ENCODE measurements at regions not wholly inside any gene's neighbourhood (a gene's known extent, or its start where the extent isn't known, plus 50 kb on each side); places are given as distances from the start of the nearest gene placed in this dataset.

- DNase-seq: no peak
- H3K36me3 ChIP-seq (ENCODE audit: control insufficient read depth, insufficient read depth, low read length): no peaks in the 10 kb centered on the region
- H3K27ac ChIP-seq (ENCODE audit: insufficient read depth, low read length, poor library complexity, severe bottlenecking): no peak overlapping the region
- no peak overlapping the region for H3K4me3 ChIP-seq (ENCODE audit: insufficient read depth, low read depth, low read length, poor library complexity, severe bottlenecking)
- no peaks in the 10 kb centered on the region for H3K4me1 ChIP-seq (ENCODE audit: control insufficient read depth, insufficient read depth, low read length, poor library complexity, severe bottlenecking)
- no peaks in the 10 kb centered on the region for H3K27me3 ChIP-seq (replicated peaks; ENCODE audit: control insufficient read depth, insufficient read depth, low read length, poor library complexity, severe bottlenecking)
- H3K9me3 ChIP-seq (ENCODE audit: control insufficient read depth, low read length): no peaks in the 10 kb centered on the region
Measured at GRCh38 chr5:77893225-77893860, 117.2 kb upstream of the TBCA start.

- no peak overlapping the region for H3K4me3 ChIP-seq (ENCODE audit: insufficient read depth, low read depth, low read length, poor library complexity, severe bottlenecking)
Measured at GRCh38 chr5:77892061-77893010, 116.2 kb upstream of the TBCA start.

GRCh38 chr5:77885519-77885918 lies 109.4 kb upstream of the TBCA start:
- H3K27ac ChIP-seq (ENCODE audit: insufficient read depth, low read length, poor library complexity, severe bottlenecking): no peak overlapping the region
- H3K9me3 ChIP-seq (ENCODE audit: control insufficient read depth, low read length): no peaks in the 10 kb centered on the region
- no peak for DNase-seq

More at GRCh38 chr5:77892061-77893010, 116.2 kb upstream of the TBCA start:
- Histone ChIP-seq H3K27ac (ENCODE audit: insufficient read depth, low read length, poor library complexity, severe bottlenecking) (no peak overlapping the region), H3K4me1 (ENCODE audit: control insufficient read depth, insufficient read depth, low read length, poor library complexity, severe bottlenecking) (no peaks in the 10 kb centered on the region), H3K9me3 (ENCODE audit: control insufficient read depth, low read length) (no peaks in the 10 kb centered on the region), H3K27me3 (replicated peaks; ENCODE audit: control insufficient read depth, insufficient read depth, low read length, poor library complexity, severe bottlenecking) (no peaks in the 10 kb centered on the region), H3K36me3 (ENCODE audit: control insufficient read depth, insufficient read depth, low read length) (no peaks in the 10 kb centered on the region)
- DNase-seq: no peak

GRCh38 chr5:77882670-77883257 lies 106.6 kb upstream of the TBCA start:
- Histone ChIP-seq H3K4me3 (ENCODE audit: insufficient read depth, low read depth, low read length, poor library complexity, severe bottlenecking) (no peak overlapping the region), H3K27ac (ENCODE audit: insufficient read depth, low read length, poor library complexity, severe bottlenecking) (no peak overlapping the region), H3K27me3 (replicated peaks; ENCODE audit: control insufficient read depth, insufficient read depth, low read length, poor library complexity, severe bottlenecking) (no peaks in the 10 kb centered on the region), H3K9me3 (ENCODE audit: control insufficient read depth, low read length) (no peaks in the 10 kb centered on the region), H3K36me3 (ENCODE audit: control insufficient read depth, insufficient read depth, low read length) (no peaks in the 10 kb centered on the region), H3K4me1 (ENCODE audit: control insufficient read depth, insufficient read depth, low read length, poor library complexity, severe bottlenecking) (no peaks in the 10 kb centered on the region)
- no peak for DNase-seq

More at GRCh38 chr5:77885519-77885918, 109.4 kb upstream of the TBCA start:
- no peaks in the 10 kb centered on the region for H3K4me1 ChIP-seq (ENCODE audit: control insufficient read depth, insufficient read depth, low read length, poor library complexity, severe bottlenecking)
- no peaks in the 10 kb centered on the region for H3K36me3 ChIP-seq (ENCODE audit: control insufficient read depth, insufficient read depth, low read length)
- no peak overlapping the region for H3K4me3 ChIP-seq (ENCODE audit: insufficient read depth, low read depth, low read length, poor library complexity, severe bottlenecking)
- no peaks in the 10 kb centered on the region for H3K27me3 ChIP-seq (replicated peaks; ENCODE audit: control insufficient read depth, insufficient read depth, low read length, poor library complexity, severe bottlenecking)

- no peak for DNase-seq
- H3K27ac ChIP-seq (ENCODE audit: insufficient read depth, low read length, poor library complexity, severe bottlenecking): no peak overlapping the region
Measured at GRCh38 chr5:77881528-77881927, 105.4 kb upstream of the TBCA start.

GRCh38 chr5:77877516-77878355 lies 101.6 kb upstream of the TBCA start:
- Histone ChIP-seq H3K36me3 (ENCODE audit: control insufficient read depth, insufficient read depth, low read length) (no peaks in the 10 kb centered on the region), H3K27me3 (replicated peaks; ENCODE audit: control insufficient read depth, insufficient read depth, low read length, poor library complexity, severe bottlenecking) (no peaks in the 10 kb centered on the region), H3K4me1 (ENCODE audit: control insufficient read depth, insufficient read depth, low read length, poor library complexity, severe bottlenecking) (no peaks in the 10 kb centered on the region), H3K9me3 (ENCODE audit: control insufficient read depth, low read length) (no peaks in the 10 kb centered on the region), H3K27ac (ENCODE audit: insufficient read depth, low read length, poor library complexity, severe bottlenecking) (no peak overlapping the region), H3K4me3 (ENCODE audit: insufficient read depth, low read depth, low read length, poor library complexity, severe bottlenecking) (no peak overlapping the region)
- no peak for DNase-seq

More at GRCh38 chr5:77881528-77881927, 105.4 kb upstream of the TBCA start:
- no peaks in the 10 kb centered on the region for H3K9me3 ChIP-seq (ENCODE audit: control insufficient read depth, low read length)
- H3K4me1 ChIP-seq (ENCODE audit: control insufficient read depth, insufficient read depth, low read length, poor library complexity, severe bottlenecking): no peaks in the 10 kb centered on the region
- H3K36me3 ChIP-seq (ENCODE audit: control insufficient read depth, insufficient read depth, low read length): no peaks in the 10 kb centered on the region
- H3K4me3 ChIP-seq (ENCODE audit: insufficient read depth, low read depth, low read length, poor library complexity, severe bottlenecking): no peak overlapping the region
- H3K27me3 ChIP-seq (replicated peaks; ENCODE audit: control insufficient read depth, insufficient read depth, low read length, poor library complexity, severe bottlenecking): no peaks in the 10 kb centered on the region

- DNase-seq: no peak
- H3K27ac ChIP-seq (ENCODE audit: insufficient read depth, low read length, poor library complexity, severe bottlenecking): no peak overlapping the region
- no peak overlapping the region for H3K4me3 ChIP-seq (ENCODE audit: insufficient read depth, low read depth, low read length, poor library complexity, severe bottlenecking)
- no peaks in the 10 kb centered on the region for H3K36me3 ChIP-seq (ENCODE audit: control insufficient read depth, insufficient read depth, low read length)
- H3K9me3 ChIP-seq (ENCODE audit: control insufficient read depth, low read length): no peaks in the 10 kb centered on the region
- no peaks in the 10 kb centered on the region for H3K27me3 ChIP-seq (replicated peaks; ENCODE audit: control insufficient read depth, insufficient read depth, low read length, poor library complexity, severe bottlenecking)
- H3K4me1 ChIP-seq (ENCODE audit: control insufficient read depth, insufficient read depth, low read length, poor library complexity, severe bottlenecking): no peaks in the 10 kb centered on the region
Measured at GRCh38 chr5:77876862-77877502, 100.8 kb upstream of the TBCA start.

GRCh38 chr5:77876316-77876715 lies 100.2 kb upstream of the TBCA start:
- Histone ChIP-seq H3K4me1 (ENCODE audit: control insufficient read depth, insufficient read depth, low read length, poor library complexity, severe bottlenecking) (no peaks in the 10 kb centered on the region), H3K27me3 (replicated peaks; ENCODE audit: control insufficient read depth, insufficient read depth, low read length, poor library complexity, severe bottlenecking) (no peaks in the 10 kb centered on the region), H3K27ac (ENCODE audit: insufficient read depth, low read length, poor library complexity, severe bottlenecking) (no peak overlapping the region), H3K4me3 (ENCODE audit: insufficient read depth, low read depth, low read length, poor library complexity, severe bottlenecking) (no peak overlapping the region), H3K36me3 (ENCODE audit: control insufficient read depth, insufficient read depth, low read length) (no peaks in the 10 kb centered on the region), H3K9me3 (ENCODE audit: control insufficient read depth, low read length) (no peaks in the 10 kb centered on the region)
- DNase-seq: no peak

- Histone ChIP-seq H3K36me3 (ENCODE audit: control insufficient read depth, insufficient read depth, low read length) (no peaks in the 10 kb centered on the region), H3K4me3 (ENCODE audit: insufficient read depth, low read depth, low read length, poor library complexity, severe bottlenecking) (no peak overlapping the region), H3K4me1 (ENCODE audit: control insufficient read depth, insufficient read depth, low read length, poor library complexity, severe bottlenecking) (no peaks in the 10 kb centered on the region), H3K27me3 (replicated peaks; ENCODE audit: control insufficient read depth, insufficient read depth, low read length, poor library complexity, severe bottlenecking) (no peaks in the 10 kb centered on the region), H3K27ac (ENCODE audit: insufficient read depth, low read length, poor library complexity, severe bottlenecking) (no peak overlapping the region), H3K9me3 (ENCODE audit: control insufficient read depth, low read length) (no peaks in the 10 kb centered on the region)
- DNase-seq: no peak
Measured at GRCh38 chr5:77874691-77875090, 98.6 kb upstream of the TBCA start.
